ENCODE measurements at regions not wholly inside any gene's neighbourhood (a gene's known extent, or its start where the extent isn't known, plus 50 kb on each side); places are given as distances from the start of the nearest gene placed in this dataset.

DNA sequence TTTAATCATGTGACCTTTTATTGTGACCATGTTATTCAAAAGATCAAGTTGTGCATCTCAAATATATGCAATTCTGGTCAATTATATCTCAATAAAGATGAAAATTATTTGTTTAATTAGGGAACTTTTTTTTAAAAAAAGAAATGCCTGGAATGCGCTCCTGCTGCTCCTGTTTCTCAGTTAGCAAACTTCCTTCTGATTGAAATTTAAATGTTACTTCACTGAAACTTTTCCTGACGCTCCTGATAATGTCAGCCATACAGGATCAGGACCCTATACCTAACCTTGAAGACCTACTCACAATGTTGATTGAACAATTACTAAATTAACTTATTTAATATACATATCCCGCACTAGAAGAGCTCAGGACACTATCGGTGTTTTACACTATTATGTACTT lies 190.4 kb downstream of the MACC1 start:
- H3K9ac ChIP-seq (ENCODE audit: insufficient read depth, low read length, poor library complexity, severe bottlenecking), result no peak overlapping the region
- Mint-ChIP-seq H3K27ac (no peak overlapping the region), H3K4me1 (peaks cover 12% of the 10 kb centered on the region), H3K9me3 (peaks cover 0 to 3% (median 0%) of the 10 kb centered on the region in 7 donors), H3K36me3 (no peaks in the 10 kb centered on the region), H3K4me3 (no peak overlapping the region), H3K27me3 (ENCODE audit: low read depth in 3 of 3) (no peaks in the 10 kb centered on the region)
- no peaks in the 10 kb centered on the region for H3K36me3 ChIP-seq (replicated peaks in 1 of 2; ENCODE audit: control insufficient read depth in 1 of 2, insufficient read depth in 2 of 2, low read length in 2 of 2)
- H3K4me3 ChIP-seq (replicated peaks in 1 of 3; ENCODE audit: low read depth in 2 of 3, low read length in 3 of 3), result no peak overlapping the region
- WGBS (ENCODE audit: insufficient coverage), result no CpG with 5 or more reads among the region's 4 CpGs
- intact Hi-C loops (cut with micrococcal nuclease), result no loop called here
- no peaks in the 10 kb centered on the region for H3K27me3 ChIP-seq (ENCODE audit: control insufficient read depth in 2 of 2, insufficient read depth in 2 of 2, low read length in 2 of 2)
- DNase-seq, result no peak
- peaks cover 4 to 5% of the 10 kb centered on the region in 2 donors for H3K4me1 ChIP-seq (ENCODE audit: control insufficient read depth in 1 of 2, insufficient read depth in 2 of 2, low read length in 2 of 2)
- H4K20me1 ChIP-seq (ENCODE audit: insufficient read depth, low read length), result no peaks in the 10 kb centered on the region
- TF ChIP-seq CTCF (IDR thresholded peaks at IDR 0.05), result no peak
- H3K79me2 ChIP-seq (ENCODE audit: insufficient read depth, low read length), result no peaks in the 10 kb centered on the region
- no peaks in the 10 kb centered on the region for H3K9me3 ChIP-seq (replicated peaks in 1 of 2; ENCODE audit: control insufficient read depth in 1 of 2, insufficient read depth in 1 of 2, low read length in 2 of 2)
- H3K4me2 ChIP-seq (replicated peaks; ENCODE audit: extremely low read depth, low read length, poor library complexity, severe bottlenecking), result no peak overlapping the region
- no peak overlapping the region for H2AFZ ChIP-seq (ENCODE audit: insufficient read depth, low read depth, low read length, poor library complexity, severe bottlenecking)
- H3K27ac ChIP-seq (ENCODE audit: low read depth in 1 of 2, low read length in 2 of 2), result no peak overlapping the region

- no peaks in the 10 kb centered on the region for H3K36me3 ChIP-seq (replicated peaks in 1 of 2; ENCODE audit: control insufficient read depth in 1 of 2, insufficient read depth in 2 of 2, low read length in 2 of 2)
- peak; percentile 43 to 58 (median 45) for DNase-seq
- H3K4me2 ChIP-seq (replicated peaks; ENCODE audit: extremely low read depth, low read length, poor library complexity, severe bottlenecking), result peak overlapping the region; percentile 31
- H3K4me3 ChIP-seq (replicated peaks in 1 of 3; ENCODE audit: low read depth in 2 of 3, low read length in 3 of 3), result no peak overlapping the region
- Mint-ChIP-seq H3K9me3 (peaks cover 0 to 6% (median 0%) of the 10 kb centered on the region in 7 donors), H3K4me3 (no peak overlapping the region), H3K27ac (peak overlapping the region; percentile 73 to 95 (median 87)), H3K36me3 (no peaks in the 10 kb centered on the region), H3K27me3 (ENCODE audit: low read depth in 3 of 3) (peaks cover 0 to 2% (median 0%) of the 10 kb centered on the region in 3 donors), H3K4me1 (peaks cover 27% of the 10 kb centered on the region)
- no peak overlapping the region for H2AFZ ChIP-seq (ENCODE audit: insufficient read depth, low read depth, low read length, poor library complexity, severe bottlenecking)
- H3K27ac ChIP-seq (ENCODE audit: low read depth in 1 of 2, low read length in 2 of 2), result peak overlapping the region in 1 of 2 donors; percentile 49
- no peaks in the 10 kb centered on the region for H4K20me1 ChIP-seq (ENCODE audit: insufficient read depth, low read length)
- no peak for TF ChIP-seq CTCF (IDR thresholded peaks at IDR 0.05)
- intact Hi-C loops (cut with micrococcal nuclease), result no loop called here
- WGBS (ENCODE audit: insufficient coverage), result no CpG with 5 or more reads among the region's 1 CpG
- H3K27me3 ChIP-seq (ENCODE audit: control insufficient read depth in 2 of 2, insufficient read depth in 2 of 2, low read length in 2 of 2), result no peaks in the 10 kb centered on the region
- no peaks in the 10 kb centered on the region for H3K79me2 ChIP-seq (ENCODE audit: insufficient read depth, low read length)
- peaks cover 13 to 17% of the 10 kb centered on the region in 2 donors for H3K4me1 ChIP-seq (ENCODE audit: control insufficient read depth in 1 of 2, insufficient read depth in 2 of 2, low read length in 2 of 2)
- H3K9me3 ChIP-seq (replicated peaks in 1 of 2; ENCODE audit: control insufficient read depth in 1 of 2, insufficient read depth in 1 of 2, low read length in 2 of 2), result no peaks in the 10 kb centered on the region
- no peak overlapping the region for H3K9ac ChIP-seq (ENCODE audit: insufficient read depth, low read length, poor library complexity, severe bottlenecking)
Observed at GRCh38 chr7:20021831-20022230, 195.4 kb downstream of the MACC1 start.

Data from CD14-positive monocyte (primary cell).